Lower leg skin (tissue), 3 donors: ENCODE measurements at regions not wholly inside any gene's neighbourhood (a gene's known extent, or its start where the extent isn't known, plus 50 kb on each side); places are given as distances from the start of the nearest gene placed in this dataset.

ENCODE experiments used
- POLR2A ChIP-seq, 2 donors: fragments of 450-650 bp; IDR thresholded peaks; one replicate each; pipeline ENCODE4 v1.6.1; 2016 to 2017; ENCODE audit warnings: antibody characterized with exemption in 2 of 2, mild to moderate bottlenecking in 1 of 2, moderate library complexity in 1 of 2
- TF ChIP-seq, protein P1 (sequence below), 3 donors: fragments of 450-650 bp; IDR thresholded peaks; one replicate each; pipeline ENCODE4 v1.5.1; 2016; ENCODE audit warnings: antibody characterized with exemption in 3 of 3, mild to moderate bottlenecking in 3 of 3, moderate library complexity in 2 of 3

DNA sequence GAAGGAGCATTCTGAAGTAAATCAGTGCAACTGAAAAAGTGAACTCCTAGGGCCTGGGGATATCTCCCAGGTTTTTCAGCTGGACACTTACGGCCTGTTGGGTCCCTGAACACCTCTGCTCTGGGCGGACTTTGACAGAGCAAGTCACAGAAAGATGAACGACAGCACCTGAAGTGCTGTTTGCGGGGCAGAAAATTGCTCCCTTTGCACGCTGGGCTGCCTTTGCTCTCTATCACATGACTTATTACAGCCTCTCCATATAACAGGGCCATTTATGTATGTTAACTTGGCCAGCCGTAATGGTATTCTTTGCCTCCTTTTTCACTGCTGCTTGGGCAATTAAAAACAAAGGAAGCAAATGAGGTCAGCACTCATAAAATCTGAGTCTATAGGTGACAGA, 332.9 kb downstream of the BARHL2 start:
- TF ChIP-seq, protein P1, sequence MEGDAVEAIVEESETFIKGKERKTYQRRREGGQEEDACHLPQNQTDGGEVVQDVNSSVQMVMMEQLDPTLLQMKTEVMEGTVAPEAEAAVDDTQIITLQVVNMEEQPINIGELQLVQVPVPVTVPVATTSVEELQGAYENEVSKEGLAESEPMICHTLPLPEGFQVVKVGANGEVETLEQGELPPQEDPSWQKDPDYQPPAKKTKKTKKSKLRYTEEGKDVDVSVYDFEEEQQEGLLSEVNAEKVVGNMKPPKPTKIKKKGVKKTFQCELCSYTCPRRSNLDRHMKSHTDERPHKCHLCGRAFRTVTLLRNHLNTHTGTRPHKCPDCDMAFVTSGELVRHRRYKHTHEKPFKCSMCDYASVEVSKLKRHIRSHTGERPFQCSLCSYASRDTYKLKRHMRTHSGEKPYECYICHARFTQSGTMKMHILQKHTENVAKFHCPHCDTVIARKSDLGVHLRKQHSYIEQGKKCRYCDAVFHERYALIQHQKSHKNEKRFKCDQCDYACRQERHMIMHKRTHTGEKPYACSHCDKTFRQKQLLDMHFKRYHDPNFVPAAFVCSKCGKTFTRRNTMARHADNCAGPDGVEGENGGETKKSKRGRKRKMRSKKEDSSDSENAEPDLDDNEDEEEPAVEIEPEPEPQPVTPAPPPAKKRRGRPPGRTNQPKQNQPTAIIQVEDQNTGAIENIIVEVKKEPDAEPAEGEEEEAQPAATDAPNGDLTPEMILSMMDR (IDR thresholded peaks at IDR 0.05): no peak
- no peak for TF ChIP-seq POLR2A (IDR thresholded peaks at IDR 0.05)
